ENCODE measurements at regions not wholly inside any gene's neighbourhood (a gene's known extent, or its start where the extent isn't known, plus 50 kb on each side); places are given as distances from the start of the nearest gene placed in this dataset.

DNA sequence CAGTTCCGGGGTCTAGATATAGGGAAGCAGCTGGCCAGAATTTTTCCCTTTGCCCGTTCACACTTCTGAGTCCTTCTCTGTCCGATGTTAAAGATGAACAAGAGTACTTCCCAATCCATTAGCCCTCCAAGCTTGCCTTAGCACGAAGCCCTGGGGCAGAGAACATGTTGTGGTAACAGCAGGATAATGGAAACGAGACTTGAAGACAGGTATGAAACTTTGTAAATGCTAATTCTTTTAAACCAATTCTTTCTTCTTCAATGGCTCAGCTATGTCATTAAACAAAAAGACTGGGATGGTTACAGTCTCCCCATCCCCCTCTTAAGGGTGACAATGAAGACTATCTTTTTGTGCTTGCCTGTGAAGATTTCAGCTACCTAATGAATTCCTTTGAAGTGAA, 218.5 kb downstream of the PLA2G4A start:
- Mint-ChIP-seq H3K27ac (no peak overlapping the region), H3K4me3 (no peak overlapping the region), H3K9me3 (no peaks in the 10 kb centered on the region), H3K27me3 (peaks cover 6% of the 10 kb centered on the region), H3K36me3 (ENCODE audit: low read depth) (no peaks in the 10 kb centered on the region), H3K4me1 (ENCODE audit: low read depth) (no peaks in the 10 kb centered on the region)
- H3K36me3 ChIP-seq (ENCODE audit: insufficient read depth, low read length): no peaks in the 10 kb centered on the region
- ChIA-PET POLR2A (no interaction called here), CTCF (no interaction called here)
- H3K27me3 ChIP-seq (ENCODE audit: control insufficient read depth in 1 of 2, insufficient read depth in 2 of 2, low read length in 2 of 2): no peaks in the 10 kb centered on the region
- DNase-seq (no peak), ATAC-seq (ENCODE audit: poor library complexity) (no peak)
- TF ChIP-seq, protein P1, sequence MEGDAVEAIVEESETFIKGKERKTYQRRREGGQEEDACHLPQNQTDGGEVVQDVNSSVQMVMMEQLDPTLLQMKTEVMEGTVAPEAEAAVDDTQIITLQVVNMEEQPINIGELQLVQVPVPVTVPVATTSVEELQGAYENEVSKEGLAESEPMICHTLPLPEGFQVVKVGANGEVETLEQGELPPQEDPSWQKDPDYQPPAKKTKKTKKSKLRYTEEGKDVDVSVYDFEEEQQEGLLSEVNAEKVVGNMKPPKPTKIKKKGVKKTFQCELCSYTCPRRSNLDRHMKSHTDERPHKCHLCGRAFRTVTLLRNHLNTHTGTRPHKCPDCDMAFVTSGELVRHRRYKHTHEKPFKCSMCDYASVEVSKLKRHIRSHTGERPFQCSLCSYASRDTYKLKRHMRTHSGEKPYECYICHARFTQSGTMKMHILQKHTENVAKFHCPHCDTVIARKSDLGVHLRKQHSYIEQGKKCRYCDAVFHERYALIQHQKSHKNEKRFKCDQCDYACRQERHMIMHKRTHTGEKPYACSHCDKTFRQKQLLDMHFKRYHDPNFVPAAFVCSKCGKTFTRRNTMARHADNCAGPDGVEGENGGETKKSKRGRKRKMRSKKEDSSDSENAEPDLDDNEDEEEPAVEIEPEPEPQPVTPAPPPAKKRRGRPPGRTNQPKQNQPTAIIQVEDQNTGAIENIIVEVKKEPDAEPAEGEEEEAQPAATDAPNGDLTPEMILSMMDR (IDR thresholded peaks at IDR 0.05): no peak
- no peaks in the 10 kb centered on the region for H3K9me3 ChIP-seq (ENCODE audit: control insufficient read depth in 1 of 2, insufficient read depth in 1 of 2, low read length in 2 of 2)
- intact Hi-C loops (cut with DNase I, micrococcal nuclease): no loop called here
- H3K27ac ChIP-seq (ENCODE audit: low read depth in 1 of 2, low read length in 2 of 2): no peak overlapping the region
- no peak overlapping the region for H3K4me3 ChIP-seq (ENCODE audit: low read length)
- H3K4me1 ChIP-seq (ENCODE audit: insufficient read depth, low read length): no peaks in the 10 kb centered on the region

DNA sequence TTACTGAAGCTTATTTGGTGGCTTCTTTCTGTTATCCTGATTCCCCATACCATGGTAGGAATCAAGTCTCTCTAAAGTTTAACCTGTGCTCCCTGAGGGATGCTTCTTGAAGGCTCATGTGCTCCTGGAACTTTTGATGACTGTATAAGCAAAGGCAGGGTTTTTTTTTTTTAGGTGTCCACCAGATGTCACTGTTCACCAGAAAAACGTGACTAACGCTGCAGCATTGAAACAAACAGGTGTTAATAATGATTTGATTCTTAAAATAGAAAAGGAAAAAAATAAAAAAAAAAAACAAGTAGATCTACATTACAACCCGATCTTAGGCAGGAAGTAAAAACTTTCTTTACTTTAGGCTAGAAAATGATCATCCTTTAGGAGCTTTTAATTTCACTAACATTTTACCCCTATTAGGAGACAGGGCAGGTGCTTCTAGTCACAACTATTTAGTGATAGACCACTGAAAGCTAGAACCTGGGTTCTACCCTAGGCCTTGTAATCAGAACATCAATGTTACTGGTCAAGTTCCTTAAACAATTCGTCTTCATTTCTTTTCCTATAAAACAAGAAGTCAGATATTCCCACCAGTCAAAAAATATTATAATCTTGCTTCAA, 223.0 kb downstream of the PLA2G4A start:
- Histone ChIP-seq H3K27me3 (ENCODE audit: control insufficient read depth in 1 of 2, insufficient read depth in 2 of 2, low read length in 2 of 2) (no peaks in the 10 kb centered on the region), H3K9me3 (ENCODE audit: control insufficient read depth in 1 of 2, insufficient read depth in 1 of 2, low read length in 2 of 2) (no peaks in the 10 kb centered on the region), H3K4me3 (ENCODE audit: low read length) (no peak overlapping the region), H3K27ac (ENCODE audit: low read depth in 1 of 2, low read length in 2 of 2) (no peak overlapping the region), H3K4me1 (ENCODE audit: insufficient read depth, low read length) (no peaks in the 10 kb centered on the region), H3K36me3 (ENCODE audit: insufficient read depth, low read length) (no peaks in the 10 kb centered on the region)
- peaks cover 6% of the 10 kb centered on the region for H3K27me3 Mint-ChIP-seq
- TF ChIP-seq, protein P1 (IDR thresholded peaks at IDR 0.05): peak; percentile 52
- no peak overlapping the region for H3K4me3 Mint-ChIP-seq
- CTCF ChIA-PET: interaction anchor here (0.7 to 1.0 kb wide), 2 partner anchors 18 to 382 kb away, joined by 3 to 5 read pairs; no protein-coding TSS in a partner anchor
- ATAC-seq (ENCODE audit: poor library complexity): no peak
- POLR2A ChIA-PET: no interaction called here
- H3K36me3 Mint-ChIP-seq (ENCODE audit: low read depth): no peaks in the 10 kb centered on the region
- no peaks in the 10 kb centered on the region for H3K4me1 Mint-ChIP-seq (ENCODE audit: low read depth)
- intact Hi-C loops (cut with DNase I, micrococcal nuclease): no loop called here
- H3K9me3 Mint-ChIP-seq: no peaks in the 10 kb centered on the region
- peak in 4 of 14 experiments; percentile 16 to 60 (median 44) for DNase-seq
- no peak overlapping the region for H3K27ac Mint-ChIP-seq

DNA sequence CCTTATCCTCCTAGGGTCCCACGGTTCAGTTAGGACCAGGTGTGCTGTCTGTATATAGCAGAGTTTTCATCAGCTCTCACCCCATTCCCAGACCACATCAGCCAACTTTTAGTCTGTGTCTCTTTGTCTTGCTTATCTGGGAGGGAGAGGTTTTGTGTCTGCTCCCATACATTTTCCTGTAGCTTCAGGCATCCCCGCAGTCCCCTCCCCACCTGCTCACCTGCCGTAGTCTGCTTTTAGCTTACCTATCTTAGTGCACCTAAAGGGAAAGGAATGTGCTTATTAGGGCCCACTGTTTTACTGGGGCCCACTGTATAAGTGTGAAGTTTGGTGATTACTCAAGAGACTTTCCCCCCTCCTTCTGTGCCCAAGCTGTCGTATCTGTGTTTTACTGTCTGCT, 225.1 kb downstream of the PLA2G4A start:
- TF ChIP-seq, protein P1 (IDR thresholded peaks at IDR 0.05): no peak
- H3K27me3 Mint-ChIP-seq: no peaks in the 10 kb centered on the region
- CTCF ChIA-PET: interaction anchor here (0.6 kb wide), 1 partner anchor 76 kb away, joined by 4 read pairs; no protein-coding TSS in a partner anchor

More for the DNA sequence above, 225.1 kb downstream of the PLA2G4A start:
- Histone ChIP-seq H3K36me3 (ENCODE audit: insufficient read depth, low read length) (no peaks in the 10 kb centered on the region), H3K4me3 (ENCODE audit: low read length) (no peak overlapping the region), H3K27me3 (ENCODE audit: control insufficient read depth in 1 of 2, insufficient read depth in 2 of 2, low read length in 2 of 2) (no peaks in the 10 kb centered on the region), H3K4me1 (ENCODE audit: insufficient read depth, low read length) (no peaks in the 10 kb centered on the region), H3K9me3 (ENCODE audit: control insufficient read depth in 1 of 2, insufficient read depth in 1 of 2, low read length in 2 of 2) (no peaks in the 10 kb centered on the region), H3K27ac (ENCODE audit: low read depth in 1 of 2, low read length in 2 of 2) (no peak overlapping the region)
- no peak for DNase-seq
- H3K36me3 Mint-ChIP-seq (ENCODE audit: low read depth): no peaks in the 10 kb centered on the region
- H3K9me3 Mint-ChIP-seq: no peaks in the 10 kb centered on the region
- POLR2A ChIA-PET: interaction anchor here (0.6 kb wide), 1 partner anchor 37 kb away, joined by 5 read pairs; no protein-coding TSS in a partner anchor
- intact Hi-C loops (cut with DNase I, micrococcal nuclease): no loop called here
- no peak overlapping the region for H3K4me3 Mint-ChIP-seq
- no peak overlapping the region for H3K27ac Mint-ChIP-seq
- ATAC-seq (ENCODE audit: poor library complexity): no peak
- no peaks in the 10 kb centered on the region for H3K4me1 Mint-ChIP-seq (ENCODE audit: low read depth)
